Kidney tubule cell (primary cell): ENCODE measurements at regions not wholly inside any gene's neighbourhood (a gene's known extent, or its start where the extent isn't known, plus 50 kb on each side); places are given as distances from the start of the nearest gene placed in this dataset.

ENCODE experiments used
- DNase-seq: peaks from one replicate; pipeline ENCODE4 v3.0.0-alpha.2; 2018; ENCODE audit warnings: low spot score

GRCh38 chr6:169907419-169908115, 156.1 kb downstream of the ERMARD start:
- DNase-seq: no peak

- no peak for DNase-seq
Measured at GRCh38 chr6:169906688-169907418, 155.4 kb downstream of the ERMARD start.

- peak; percentile 55 for DNase-seq
Measured at GRCh38 chr6:169906004-169906687, 154.7 kb downstream of the ERMARD start.

DNA sequence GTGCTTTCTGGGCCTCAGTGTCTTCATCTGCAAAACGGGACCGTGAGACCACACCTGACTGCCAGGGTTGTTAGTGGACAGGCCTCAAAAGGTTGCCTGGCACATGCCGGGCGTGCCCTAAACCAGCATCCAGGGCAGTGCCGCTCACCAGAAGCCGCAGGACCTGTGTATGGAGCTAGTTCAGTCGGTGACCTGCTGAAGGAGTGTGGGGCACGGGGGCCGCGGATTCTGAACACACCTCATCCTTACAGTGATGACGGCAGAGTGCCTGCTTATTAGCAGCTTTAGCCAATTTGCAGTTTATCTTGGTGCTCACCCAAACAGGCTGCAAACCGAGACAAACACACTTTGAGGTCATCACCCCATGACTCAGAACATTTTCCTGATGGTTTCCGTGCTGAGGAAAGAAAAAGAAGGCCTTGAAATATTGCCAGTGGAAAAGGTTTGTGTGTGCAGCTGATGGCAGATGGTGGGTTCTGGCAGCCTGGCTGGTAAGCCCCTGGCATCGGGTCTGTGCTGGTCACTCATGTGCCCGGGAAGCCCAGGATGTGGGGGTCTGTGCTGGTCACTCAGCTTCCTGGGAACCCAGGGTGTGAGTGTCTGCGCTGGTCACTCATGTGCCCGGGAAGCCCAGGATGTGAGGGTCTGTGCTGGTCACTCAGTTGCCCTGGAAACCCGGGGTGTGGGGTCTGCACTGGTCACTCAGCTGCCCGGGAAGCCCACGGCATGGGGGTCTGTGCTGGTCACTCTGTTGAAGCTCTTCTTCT, 153.8 kb downstream of the ERMARD start:
- DNase-seq: peak; percentile 57

- no peak for DNase-seq
Measured at GRCh38 chr6:169904051-169904922, 152.9 kb downstream of the ERMARD start.

DNA sequence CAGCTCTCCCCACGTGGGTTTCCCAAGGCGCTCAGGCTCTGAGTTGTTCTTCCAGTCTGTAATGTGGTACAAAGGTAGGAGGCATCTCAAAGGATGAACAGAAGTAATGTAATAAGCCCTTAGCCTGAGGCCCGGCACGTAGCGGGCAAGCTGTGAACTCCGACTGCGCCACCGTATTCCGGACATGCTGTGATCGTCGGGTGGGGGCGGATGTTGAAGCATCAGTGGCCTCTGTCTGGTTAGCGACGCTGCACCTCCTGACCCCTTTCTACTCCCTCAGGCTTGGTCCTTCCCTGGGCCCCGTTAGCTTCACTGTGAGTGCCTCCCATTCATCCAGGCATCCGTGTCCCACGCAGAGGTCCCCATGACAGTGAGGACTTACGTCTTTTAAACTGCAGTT, 151.7 kb downstream of the ERMARD start:
- DNase-seq: no peak

DNA sequence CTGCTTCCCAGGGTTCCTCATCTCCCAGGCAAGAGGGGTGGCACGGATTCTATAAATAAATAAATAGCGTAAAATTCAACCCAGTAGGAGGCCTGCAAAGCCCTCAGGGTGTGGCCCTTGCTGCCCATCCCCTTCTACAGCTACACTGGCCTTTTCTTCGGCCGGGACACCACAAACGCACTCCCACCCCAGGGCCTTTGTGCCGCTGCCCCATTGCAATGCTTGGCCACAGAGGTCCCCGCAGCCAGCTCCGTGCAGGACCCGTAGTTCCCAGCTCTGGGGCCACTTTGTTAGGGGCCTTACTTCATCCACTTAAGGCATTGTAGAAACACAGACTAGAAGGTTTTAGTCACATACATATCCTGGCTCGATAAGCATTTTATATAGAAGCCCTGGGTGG, 151.2 kb downstream of the ERMARD start:
- no peak for DNase-seq

GRCh38 chr6:169902070-169902469, 150.6 kb downstream of the ERMARD start:
- no peak for DNase-seq

DNA sequence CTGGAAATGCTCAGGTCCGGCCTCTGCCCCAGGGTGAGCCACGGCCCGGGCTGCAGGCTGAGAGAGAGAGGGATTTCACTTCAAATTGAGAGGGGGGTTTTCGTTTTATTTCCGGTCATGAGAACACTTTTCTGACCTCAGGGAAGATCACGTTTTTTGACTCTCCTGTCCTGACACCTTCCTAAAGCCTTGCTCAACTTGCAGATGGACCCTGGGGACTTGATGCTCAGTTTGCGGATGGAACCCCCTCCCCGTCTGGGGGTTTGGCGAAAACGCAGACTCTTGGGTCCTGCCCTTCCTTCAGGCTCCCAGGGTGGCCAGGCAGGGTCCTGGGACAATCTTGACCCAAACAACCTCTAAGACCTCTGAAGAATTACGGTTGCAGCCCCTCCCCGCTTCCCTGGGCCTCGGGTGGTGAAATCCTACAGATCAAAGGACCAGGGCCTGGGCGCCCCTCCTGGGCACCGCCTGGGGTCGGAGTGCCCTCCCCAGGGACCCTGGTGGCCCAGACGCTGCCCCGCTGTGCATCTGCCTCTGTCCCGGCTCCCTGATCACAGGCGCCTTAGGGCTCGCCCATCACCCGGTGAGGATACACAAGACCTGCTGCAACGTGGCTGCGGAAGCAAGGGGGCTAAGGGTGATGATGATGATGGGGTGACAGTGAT, 148.2 kb downstream of the ERMARD start:
- no peak for DNase-seq

DNA sequence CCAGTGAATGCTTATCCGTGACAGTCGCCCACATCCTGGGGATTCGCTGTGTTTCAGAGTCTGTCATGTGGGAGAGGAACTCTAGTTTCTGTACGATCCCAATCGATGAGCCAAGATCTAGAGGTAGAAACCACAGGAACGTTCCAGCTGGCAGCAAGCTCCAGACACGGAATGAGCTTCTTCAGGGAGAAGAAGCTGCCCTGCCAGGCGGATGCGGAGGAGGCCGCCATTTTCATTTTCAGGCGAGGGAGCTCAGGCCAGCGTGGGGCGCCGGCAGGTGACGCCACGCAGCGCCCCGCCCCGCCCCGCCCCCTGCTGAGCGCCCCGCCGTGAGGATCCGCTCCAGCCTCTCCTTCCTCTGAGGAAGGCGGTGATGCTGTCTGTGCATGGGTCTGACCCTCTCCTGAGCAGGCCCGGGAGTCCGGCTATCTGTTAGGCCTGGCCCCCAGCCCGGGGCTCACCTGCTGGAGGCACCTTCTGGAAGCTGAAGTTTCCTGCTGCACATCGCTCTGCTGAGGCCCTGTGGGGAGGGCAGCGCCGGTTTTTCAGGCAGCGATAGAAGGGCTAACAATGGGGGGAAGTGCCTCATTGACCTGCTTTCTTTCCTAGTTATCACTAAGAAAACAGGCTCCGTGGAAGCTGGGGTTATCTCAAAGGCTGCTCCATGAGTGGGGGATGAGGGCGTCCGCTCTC, 147.5 kb downstream of the ERMARD start:
- DNase-seq: no peak

GRCh38 chr6:169897601-169898358, 146.4 kb downstream of the ERMARD start:
- DNase-seq: no peak

DNA sequence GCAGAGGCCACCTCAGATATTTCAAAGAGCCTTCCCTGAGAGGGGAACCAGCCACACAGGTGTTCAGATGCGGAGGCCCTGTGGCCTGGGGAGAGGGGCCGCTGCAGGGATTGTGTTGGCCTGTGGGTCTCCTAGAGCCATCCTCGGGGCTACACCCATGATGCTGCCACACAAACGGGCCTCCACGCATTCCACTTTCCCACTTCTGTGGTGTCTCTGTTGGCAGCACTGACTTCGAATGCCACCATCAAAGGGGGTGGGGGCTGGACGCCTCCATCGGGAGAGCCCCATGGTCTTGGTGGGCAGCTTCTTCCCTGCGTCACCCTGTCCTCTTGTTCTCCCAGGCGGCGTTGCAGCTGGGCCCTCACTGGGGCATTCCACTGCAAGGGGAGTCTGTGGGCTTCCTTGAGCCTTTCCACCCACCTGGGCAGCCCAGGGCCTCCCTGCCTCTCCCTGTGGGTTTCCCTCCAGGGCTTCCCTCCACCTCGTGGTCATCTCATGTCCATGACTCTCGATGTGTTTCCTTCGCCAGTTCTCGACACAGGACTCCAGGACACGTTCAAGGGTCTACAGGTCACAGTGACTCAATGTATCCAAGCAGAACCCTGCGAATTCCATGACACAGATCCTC, 145.5 kb downstream of the ERMARD start:
- DNase-seq: no peak

DNA sequence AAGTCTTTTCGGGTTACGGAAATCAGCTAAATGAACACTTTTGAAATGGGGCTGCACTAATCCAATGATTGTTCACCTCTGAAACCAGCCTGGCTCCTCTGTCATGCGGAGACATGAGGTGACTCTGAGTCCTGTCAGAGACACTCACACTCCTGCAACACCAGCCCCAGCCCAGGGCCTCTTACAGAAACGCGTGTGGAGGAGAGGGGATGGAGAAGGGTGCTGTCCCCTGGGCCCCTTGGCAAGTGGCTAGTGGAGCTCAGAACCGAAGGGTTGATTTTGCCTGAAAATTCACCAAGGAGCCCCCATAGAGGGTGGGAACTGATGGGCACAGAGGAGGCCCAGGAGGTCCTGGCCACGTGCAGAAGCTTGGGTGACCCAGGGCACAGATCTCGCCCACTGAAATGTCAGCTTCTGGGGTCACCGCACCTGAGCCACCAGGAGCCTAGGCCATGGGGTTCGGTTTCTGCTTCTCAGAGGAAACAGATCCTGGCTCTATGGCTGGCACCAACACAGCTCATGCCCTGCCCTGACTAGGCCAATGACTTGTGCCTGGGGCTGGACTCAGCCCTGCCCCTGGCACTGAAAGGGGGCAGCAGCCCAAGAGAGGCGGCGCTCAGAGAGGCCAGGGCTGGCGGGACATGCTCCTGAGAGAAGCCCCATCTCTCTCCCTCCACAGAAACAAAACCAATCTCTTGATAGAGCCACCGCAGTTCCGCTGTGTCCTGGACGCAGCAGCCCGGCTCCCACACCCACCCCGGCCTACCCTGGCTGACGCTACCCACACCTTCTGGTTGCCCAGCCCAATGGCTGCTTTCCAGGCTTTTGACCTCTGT, 144.7 kb downstream of the ERMARD start:
- no peak for DNase-seq

- no peak for DNase-seq
Measured at GRCh38 chr6:169895000-169895759, 143.8 kb downstream of the ERMARD start.

DNA sequence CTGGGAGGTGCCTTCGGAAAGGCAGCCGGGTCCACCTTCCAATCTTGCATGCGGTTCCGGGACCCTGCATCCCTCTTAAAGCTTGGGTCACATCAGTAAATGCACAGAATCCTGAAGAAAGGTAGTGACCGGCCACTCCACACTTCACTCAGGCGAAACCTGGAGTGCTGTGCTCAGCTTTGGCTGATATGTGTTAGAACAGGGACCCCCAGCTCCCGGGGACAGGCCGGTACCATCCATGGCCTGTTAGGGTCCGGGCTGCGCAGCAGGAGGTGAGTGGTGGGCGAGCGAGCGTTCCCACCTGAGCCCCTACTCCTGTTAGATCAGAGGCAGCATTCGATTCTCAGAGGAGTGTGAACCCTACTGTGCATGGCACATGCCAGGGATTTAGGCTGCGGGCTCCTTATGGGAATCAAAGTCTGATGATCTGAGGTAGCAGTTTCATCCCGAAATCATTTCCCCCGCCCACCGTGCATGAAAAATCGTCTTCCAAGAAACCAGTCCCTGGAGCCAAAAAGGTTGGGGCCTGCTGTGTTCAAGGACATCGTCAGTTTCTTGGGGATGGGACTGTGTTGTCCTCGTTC, 143.0 kb downstream of the ERMARD start:
- no peak for DNase-seq

GRCh38 chr6:169893624-169894023, 142.2 kb downstream of the ERMARD start:
- DNase-seq: no peak

- DNase-seq: no peak
Measured at GRCh38 chr6:169891846-169892245, 140.4 kb downstream of the ERMARD start.
